ENCODE measurements at regions not wholly inside any gene's neighbourhood (a gene's known extent, or its start where the extent isn't known, plus 50 kb on each side); places are given as distances from the start of the nearest gene placed in this dataset.
"Not testable (repeated sequence)": the region's sequence is repeated elsewhere in the genome, so short reads cannot be mapped to it uniquely, and the experiment has no call there.

DNA sequence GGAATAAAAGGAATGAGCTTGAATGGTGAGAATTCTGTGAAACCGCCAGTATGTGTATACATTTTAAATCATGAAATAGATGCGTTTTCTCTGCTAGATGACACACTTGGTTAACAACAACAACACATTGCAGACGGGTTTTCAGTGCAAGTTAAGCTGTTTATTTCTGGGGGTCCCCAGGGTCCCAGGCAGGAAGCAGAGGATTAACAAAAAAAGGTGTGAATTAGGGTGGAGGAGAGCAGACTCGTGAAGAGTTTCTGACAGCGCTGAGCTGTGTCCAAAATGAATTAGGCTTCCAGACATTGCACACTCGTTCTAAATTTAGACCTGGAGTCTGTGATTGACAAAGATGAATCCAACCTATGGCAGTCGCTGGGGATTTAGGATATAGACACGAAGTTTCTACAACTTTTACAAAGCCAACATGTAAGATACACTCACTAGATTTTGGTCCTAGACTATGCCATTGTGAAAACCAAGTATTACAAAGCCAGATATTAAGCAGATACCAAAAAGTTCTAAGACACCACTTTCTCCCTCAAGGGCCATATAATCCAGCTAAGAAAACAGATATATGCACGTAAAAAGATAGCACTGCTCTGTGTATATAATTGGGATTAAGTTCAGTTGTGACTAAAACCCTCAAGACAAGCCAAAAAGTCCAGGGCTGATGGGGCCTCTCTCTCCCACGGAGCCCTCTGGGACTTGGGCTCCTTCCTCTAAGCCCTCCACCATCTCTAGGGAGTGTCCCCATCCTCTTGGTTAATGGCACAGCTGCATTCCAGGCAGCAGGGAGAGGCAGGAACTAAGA is 120.2 kb downstream of the ACAA2 start:
- no peak for DNase-seq

GRCh38 chr18:49691177-49691608 is 122.1 kb downstream of the ACAA2 start:
- no peak for DNase-seq

DNA sequence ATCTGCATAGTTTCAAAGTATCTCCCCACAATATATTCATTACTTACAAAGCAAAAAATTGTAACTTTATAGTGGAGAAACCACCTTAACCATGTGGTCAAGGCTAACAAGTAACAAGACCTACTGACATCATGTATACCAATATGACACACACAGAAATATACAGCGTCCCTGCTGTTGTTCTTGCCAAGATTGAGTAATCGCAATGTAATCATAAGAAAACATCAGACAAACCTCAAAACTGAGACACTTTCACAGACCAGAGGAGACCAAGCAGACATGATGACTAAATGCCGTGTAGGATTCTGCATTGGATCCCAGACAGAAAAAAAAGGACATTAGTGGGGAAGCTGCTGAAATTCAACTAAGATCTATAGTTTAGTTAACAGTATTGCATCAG is 123.0 kb downstream of the ACAA2 start:
- DNase-seq = no peak

GRCh38 chr18:49685231-49685942 is 123.5 kb downstream of the LIPG start:
- no peak for DNase-seq

GRCh38 chr18:49682803-49683190 is 120.9 kb downstream of the LIPG start:
- DNase-seq = not testable (repeated sequence)

DNA sequence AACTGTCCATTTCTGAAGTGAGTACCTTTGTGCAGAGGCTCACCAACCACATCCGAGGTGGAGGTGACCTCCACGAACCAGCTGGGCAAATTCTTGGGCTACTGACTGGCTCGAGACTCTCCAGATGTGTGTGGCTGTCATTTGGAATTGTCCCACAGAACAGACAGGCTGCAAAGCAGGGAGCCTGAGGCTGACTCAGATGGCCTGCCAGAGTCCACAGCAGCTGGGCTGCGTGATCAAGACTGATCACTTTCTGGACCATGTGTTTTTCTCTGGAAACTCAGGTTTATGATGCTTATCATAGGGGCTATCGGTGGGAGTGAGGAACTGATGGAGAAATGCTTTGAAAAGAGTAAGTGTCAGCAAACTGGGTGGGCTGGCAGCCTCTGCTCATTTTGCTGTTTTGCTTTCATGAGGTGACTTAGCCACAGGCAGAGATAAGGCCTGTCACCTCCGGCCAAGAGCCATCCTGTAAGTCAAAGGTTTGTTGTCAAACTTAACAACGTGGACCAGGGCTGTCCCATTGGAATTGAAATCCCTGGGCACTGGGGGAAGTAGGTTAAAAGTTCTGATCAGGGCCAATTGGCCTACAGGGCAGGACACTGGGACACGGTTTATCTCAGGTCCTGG is 120.4 kb downstream of the LIPG start:
- no peak for DNase-seq

DNA sequence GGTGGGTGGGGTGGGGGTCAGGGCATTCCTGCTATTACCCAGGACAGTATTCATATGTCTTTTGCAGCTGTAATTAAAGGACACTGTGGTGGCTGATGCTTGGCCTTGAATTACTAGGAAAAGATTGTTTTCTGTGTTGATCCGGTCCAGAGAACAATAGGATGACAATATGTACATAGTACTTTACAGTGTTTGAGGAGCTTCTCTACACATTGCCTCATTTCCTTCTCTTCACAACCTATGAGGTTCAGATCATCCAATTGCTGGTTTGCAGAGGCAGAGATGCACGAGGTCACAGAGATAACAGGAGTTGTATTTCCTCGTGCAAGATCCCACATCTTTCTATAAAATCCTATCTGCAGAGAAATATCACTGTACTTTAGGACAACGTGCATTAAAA is 119.5 kb downstream of the LIPG start:
- no peak for DNase-seq

- DNase-seq = no peak
These were observed 116.6 kb downstream of the LIPG start for GRCh38 chr18:49678440-49678839.

DNA sequence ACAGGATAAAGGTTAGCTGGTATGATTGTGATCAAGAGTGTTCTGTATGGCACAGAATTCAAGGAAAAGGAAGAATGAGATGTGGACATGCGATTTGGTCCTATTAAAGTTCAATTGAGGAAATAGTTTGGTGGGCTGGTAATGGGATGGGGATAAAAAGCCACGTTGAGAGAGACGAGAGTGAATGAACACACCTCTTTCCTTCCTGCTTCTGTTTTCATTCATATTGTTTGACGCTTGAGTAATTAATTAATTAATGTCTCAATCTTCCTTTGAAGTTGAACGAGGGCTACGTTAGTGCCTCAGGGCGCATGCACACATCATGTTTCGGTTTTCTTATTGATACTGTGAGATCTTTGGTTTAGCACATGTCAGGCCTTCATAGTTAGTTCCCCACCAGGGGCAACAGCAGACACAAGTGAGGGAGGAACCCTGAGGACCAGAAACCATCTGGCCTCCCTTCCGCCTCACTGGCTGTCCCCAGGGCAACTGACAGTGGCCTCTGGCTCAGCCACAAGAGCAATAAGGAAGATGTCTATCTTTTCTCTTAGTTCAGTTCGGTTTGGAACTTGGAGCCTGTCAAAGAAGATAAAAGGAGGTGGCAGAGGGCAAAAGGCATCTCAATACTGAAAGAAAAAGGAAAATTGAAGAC is 116.0 kb downstream of the LIPG start:
- DNase-seq = no peak

- no peak for DNase-seq
These were observed 115.2 kb downstream of the LIPG start for GRCh38 chr18:49677081-49677480.

DNA sequence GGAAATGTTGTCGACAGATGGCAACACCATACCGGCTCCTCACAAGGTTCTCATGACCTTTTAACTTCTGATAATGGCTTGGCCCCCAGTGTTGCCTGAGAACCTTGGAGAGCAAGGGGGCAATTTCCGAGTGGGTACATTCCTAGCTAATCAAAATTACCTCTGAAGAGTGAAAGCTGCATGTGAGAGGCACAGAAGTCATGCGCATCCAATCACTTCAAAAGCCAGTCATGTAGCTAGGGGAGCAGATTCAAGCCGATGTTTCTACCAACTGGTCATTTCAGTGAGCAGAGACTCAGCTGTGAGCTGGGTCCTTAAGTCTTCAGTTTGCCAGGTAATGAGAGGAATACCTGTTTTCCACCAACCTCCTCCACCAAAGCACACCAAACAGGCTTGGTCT is 111.4 kb downstream of the LIPG start:
- no peak for DNase-seq

DNA sequence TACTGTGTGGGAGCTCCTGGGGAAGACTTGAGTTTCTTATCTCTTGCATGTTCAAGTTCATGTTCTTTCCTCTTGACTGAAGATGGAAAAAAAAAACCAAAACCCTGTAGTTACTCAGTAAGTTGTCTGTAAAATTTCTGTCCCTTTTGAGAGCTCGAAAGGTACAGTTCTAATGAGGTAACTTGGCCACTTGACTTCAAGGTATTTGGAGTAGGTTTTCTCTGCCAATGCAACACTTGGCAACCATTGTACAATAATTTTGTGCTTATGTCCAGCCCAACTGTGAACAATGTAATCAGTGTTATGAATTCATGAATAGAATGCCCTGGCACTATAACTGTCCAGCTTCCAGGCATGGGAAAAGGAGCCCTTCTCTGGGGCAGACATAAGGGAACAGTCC is 111.0 kb downstream of the LIPG start:
- no peak for DNase-seq

GRCh38 chr18:49669403-49669802 is 107.5 kb downstream of the LIPG start:
- no peak for DNase-seq

DNA sequence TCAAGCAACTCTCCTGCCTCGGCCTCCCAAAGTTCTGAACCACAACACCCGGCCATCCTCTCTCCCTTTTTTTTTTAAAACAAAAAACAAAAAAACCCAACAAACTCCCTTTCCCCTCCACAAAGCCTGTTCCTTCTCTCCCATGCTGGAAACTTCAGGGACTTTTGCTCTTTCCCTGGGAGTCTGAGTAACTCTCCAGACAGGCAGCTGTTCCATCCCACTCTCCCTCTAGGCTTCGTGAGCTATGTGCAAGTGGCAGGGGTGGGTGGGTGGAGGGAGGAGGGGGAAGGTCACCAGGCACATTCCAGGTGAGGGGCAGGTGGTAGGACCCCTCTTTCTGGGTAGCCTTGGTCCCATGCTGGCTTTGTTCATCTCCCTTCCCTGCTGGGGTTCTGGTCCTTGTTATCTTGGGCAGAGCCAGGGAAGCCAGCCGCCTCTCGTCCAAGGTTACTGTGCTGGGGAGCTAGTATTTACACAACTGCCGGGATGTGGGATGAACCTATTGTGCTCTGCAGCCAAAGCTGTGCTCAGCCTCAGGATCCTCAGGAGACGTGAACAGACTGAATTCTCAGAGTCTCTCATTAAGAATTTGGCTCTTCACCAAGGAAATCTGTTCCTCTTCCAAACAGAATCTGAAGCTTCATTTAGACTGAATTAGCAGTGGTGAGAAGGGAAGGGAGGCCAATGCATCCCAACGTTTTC is 106.9 kb downstream of the LIPG start:
- DNase-seq = peak in 1 of 2 donors; percentile 12

DNA sequence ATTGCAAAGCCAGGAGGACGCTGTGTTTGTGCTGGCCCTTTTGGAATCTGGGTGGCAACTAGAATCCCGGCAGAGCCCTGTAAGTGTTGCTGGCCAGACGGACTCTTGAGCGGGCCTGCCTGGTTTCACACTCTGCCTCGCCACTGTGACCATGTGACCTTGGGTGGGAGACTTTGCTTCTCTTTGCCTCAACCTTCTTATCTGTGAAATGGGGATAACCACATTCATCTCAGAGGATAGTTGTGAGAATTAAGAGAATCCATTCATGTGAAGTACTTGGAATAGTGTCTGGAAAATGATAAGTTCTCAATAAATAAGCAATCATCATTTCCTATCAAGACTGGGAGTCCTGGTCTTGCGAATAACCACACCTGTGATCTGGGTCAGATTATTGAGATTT is 105.6 kb downstream of the LIPG start:
- DNase-seq = no peak

DNA sequence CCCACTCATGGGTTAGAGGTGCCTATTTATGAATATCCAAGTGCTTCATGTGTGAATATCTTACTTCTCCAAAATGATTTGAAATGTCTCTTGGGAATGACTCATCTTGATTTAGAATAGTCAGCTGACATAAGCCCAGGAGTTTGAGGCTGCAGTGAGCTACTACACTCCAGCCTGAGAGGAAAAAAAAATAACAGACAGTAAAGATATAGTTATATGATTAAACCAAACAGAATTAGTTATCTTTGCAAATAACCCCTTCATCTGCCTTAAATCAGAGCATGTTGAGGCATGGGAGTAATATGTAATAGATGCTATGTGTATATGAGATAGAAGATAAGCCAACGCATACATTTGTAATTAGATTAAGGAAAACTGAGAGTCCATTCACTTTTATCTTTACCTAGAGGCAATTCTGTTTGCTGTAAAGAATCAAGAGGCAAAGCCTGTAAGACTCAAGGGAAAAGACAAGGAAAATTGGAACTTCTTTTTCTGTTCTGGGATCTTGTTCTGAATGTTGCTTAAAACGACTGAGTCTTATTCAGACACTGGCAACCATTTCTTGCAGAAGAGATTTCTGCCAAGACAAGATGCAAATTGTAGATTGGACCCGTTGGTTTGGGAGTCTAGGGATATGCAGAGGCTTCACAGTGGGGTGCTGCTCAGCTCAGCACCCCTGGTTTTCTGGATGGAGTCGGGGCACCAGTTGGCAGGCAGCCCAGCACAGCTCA is 104.4 kb downstream of the LIPG start:
- peak in 1 of 2 donors; percentile 6 for DNase-seq

DNA sequence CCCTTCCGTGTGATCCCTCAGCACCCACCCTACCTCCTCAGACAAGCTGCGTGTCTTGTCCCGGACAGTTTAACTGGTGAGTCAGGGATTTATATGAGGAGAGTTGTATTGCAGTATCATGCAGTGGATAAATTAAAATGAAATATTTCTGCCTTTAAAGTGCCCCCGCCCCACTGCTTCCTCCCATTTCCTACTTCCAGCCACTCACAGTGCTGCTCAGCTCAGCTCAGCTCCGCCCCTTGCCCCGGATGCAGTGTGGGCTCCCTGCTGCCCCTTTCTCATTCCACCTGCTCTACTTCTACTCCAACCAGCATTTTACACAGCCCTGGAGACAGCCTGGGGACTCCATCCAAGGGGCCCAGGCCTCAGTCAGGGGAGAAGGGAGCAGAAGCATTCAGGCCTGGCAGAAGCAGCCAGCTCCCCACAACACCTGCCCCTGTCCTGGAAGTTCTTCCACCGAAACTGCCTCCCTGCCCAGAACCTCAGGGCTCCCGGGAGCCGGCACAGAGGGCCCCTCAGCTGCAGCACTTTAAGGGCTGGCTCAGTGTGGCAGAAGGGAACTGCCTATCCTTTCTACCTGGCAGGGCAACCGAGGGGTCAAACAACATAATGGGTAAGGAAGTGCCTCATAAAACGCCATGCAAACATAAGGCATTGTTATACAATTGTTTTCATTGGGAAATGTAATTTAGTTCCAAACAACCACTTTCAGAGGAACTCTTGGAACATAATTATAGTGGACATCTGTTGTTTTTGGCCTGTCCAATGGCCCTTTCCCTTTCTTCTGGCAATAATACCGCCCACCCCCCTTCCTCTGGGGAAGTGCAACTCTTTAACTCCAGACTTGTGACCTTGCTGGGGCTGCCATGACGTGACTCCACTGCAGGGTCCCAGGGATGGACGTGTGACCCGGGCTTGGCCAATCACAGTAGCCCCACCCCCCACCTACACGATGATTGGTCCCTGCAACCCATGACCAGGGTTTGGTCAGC is 102.3 kb downstream of the LIPG start:
- DNase-seq = no peak

DNA sequence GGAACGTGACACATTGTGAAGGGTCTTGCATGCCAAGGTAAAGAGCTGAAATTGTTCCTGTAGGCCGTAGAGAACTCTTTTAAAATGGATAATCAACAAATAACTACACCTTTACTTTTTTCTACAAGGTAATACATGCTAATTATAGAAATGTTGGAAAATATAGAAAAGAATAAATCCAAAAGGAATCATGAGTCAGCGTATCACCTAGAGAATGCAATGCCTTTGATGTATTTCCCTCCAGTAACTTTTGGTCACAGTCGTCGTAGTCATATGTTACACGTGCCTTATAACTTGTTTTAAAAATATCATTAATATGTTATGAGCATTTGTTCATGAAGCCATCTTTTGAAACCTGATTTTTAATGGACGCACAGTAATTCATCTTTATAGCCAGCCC is 100.6 kb downstream of the LIPG start:
- DNase-seq = no peak

- DNase-seq = no peak
These were observed 97.1 kb downstream of the LIPG start for GRCh38 chr18:49658823-49659404.

GRCh38 chr18:49656073-49656692 is 94.3 kb downstream of the LIPG start:
- no peak for DNase-seq
